Ishikawa (cell line): ENCODE measurements at regions not wholly inside any gene's neighbourhood (a gene's known extent, or its start where the extent isn't known, plus 50 kb on each side); places are given as distances from the start of the nearest gene placed in this dataset.

Experiments used
- CEBPB ChIP-seq: IDR thresholded peaks from 2 replicates; pipeline ENCODE4 v1.6.1; 2012
- CREB1 ChIP-seq: IDR thresholded peaks from 2 replicates; pipeline ENCODE4 v1.6.1; 2012; ENCODE audit warnings: low read depth
- EGR1 ChIP-seq: IDR thresholded peaks from 2 replicates; pipeline ENCODE4 v1.6.1; 2012
- EP300 ChIP-seq: IDR thresholded peaks from 2 replicates; pipeline ENCODE4 v1.6.1; 2012; ENCODE audit warnings: borderline replicate concordance
- FOXM1 ChIP-seq: IDR thresholded peaks from 2 replicates; pipeline ENCODE4 v1.6.1; 2012; ENCODE audit warnings: low read depth, borderline replicate concordance
- MAX ChIP-seq: IDR thresholded peaks from 2 replicates; pipeline ENCODE4 v1.6.1; 2012
- RAD21 ChIP-seq: IDR thresholded peaks from 2 replicates; pipeline ENCODE4 v1.6.1; 2012; ENCODE audit warnings: low read depth
- REST ChIP-seq: IDR thresholded peaks from 2 replicates; pipeline ENCODE4 v1.6.1; 2012; ENCODE audit warnings: low read depth, mild to moderate bottlenecking
- TAF1 ChIP-seq: IDR thresholded peaks from 2 replicates; pipeline ENCODE4 v1.6.1; 2012; ENCODE audit warnings: low read depth, mild to moderate bottlenecking
- TCF12 ChIP-seq: IDR thresholded peaks from 2 replicates; pipeline ENCODE4 v1.6.1; 2012; ENCODE audit warnings: low read depth
- TEAD4 ChIP-seq: IDR thresholded peaks from 2 replicates; pipeline ENCODE4 v1.6.1; 2012
- USF1 ChIP-seq: IDR thresholded peaks from 2 replicates; pipeline ENCODE4 v1.6.1; 2012
- YY1 ChIP-seq: IDR thresholded peaks from 2 replicates; pipeline ENCODE4 v1.6.1; 2012; ENCODE audit warnings: low read depth
- ZBTB7A ChIP-seq: IDR thresholded peaks from 2 replicates; pipeline ENCODE4 v1.6.1; 2012; ENCODE audit warnings: low read depth

GRCh38 chr3:54053211-54053610 lies 69.1 kb upstream of the CACNA2D3 start:
- TF ChIP-seq YY1 (no peak), MAX (no peak), EP300 (no peak), ZBTB7A (no peak), CREB1 (no peak), RAD21 (no peak), REST (no peak), FOXM1 (no peak), TAF1 (no peak), CEBPB (no peak), USF1 (no peak), EGR1 (no peak), TEAD4 (no peak), TCF12 (no peak)
